Liver (tissue), 8 donors: ENCODE measurements at regions not wholly inside any gene's neighbourhood (a gene's known extent, or its start where the extent isn't known, plus 50 kb on each side); places are given as distances from the start of the nearest gene placed in this dataset.

Source experiments
- DNase-seq: peaks from one replicate; pipeline ENCODE4 v3.0.0-alpha.2; 2017; ENCODE audit warnings: low spot score
- H3K27ac ChIP-seq, 2 donors: one replicate each; pipeline ENCODE4 v1.7.0; 2013; ENCODE audit warnings: inconsistent platforms in 2 of 2, low read length in 2 of 2, control low read depth in 1 of 2, low read depth in 1 of 2, mild to moderate bottlenecking in 1 of 2
- H3K27me3 ChIP-seq, 4 donors: one replicate each; pipeline versions ENCODE4 v1.6.1 to v1.7.0; 2013; ENCODE audit warnings: low read length in 3 of 4, inconsistent platforms in 1 of 4, mild to moderate bottlenecking in 1 of 4, moderate library complexity in 1 of 4; ENCODE audit not compliant: control insufficient read depth in 4 of 4, insufficient read depth in 4 of 4
- H3K36me3 ChIP-seq, 4 donors: one replicate each; pipeline versions ENCODE4 v1.6.1 to v1.7.0; 2013; ENCODE audit warnings: low read length in 3 of 4, mild to moderate bottlenecking in 3 of 4, low read depth in 1 of 4, moderate library complexity in 1 of 4; ENCODE audit not compliant: control insufficient read depth in 4 of 4, insufficient read depth in 3 of 4
- H3K4me1 ChIP-seq, 4 donors: one replicate each; pipeline versions ENCODE4 v1.6.1 to v1.7.0; 2013; ENCODE audit warnings: low read length in 3 of 4, mild to moderate bottlenecking in 3 of 4, moderate library complexity in 1 of 4; ENCODE audit not compliant: control insufficient read depth in 4 of 4, insufficient read depth in 4 of 4
- H3K4me3 ChIP-seq, 3 donors: one replicate each; pipeline versions ENCODE4 v1.6.1 to v1.7.0; 2013; ENCODE audit warnings: low read length in 3 of 3, control low read depth in 1 of 3, low read depth in 1 of 3, mild to moderate bottlenecking in 1 of 3
- H3K9ac ChIP-seq, 2 donors: one replicate each; pipeline ENCODE4 v1.7.0; 2013; ENCODE audit warnings: low read length in 2 of 2, mild to moderate bottlenecking in 2 of 2, moderate library complexity in 2 of 2, control low read depth in 1 of 2, low read depth in 1 of 2
- H3K9me3 ChIP-seq, 4 donors: one replicate each; pipeline versions ENCODE4 v1.6.1 to v1.7.0; 2013; ENCODE audit warnings: low read length in 3 of 4; ENCODE audit not compliant: control insufficient read depth in 4 of 4
- CTCF ChIP-seq: fragments of 150-350 bp; IDR thresholded peaks from 2 replicates; pipeline ENCODE4 v1.5.1; 2017; ENCODE audit warnings: improper control_type of control experiment, low read depth, low read length; ENCODE audit not compliant: missing input control
- EGR1 ChIP-seq, 2 donors: IDR thresholded peaks; 2 replicates each; pipeline ENCODE4 v1.6.1; 2016 to 2018; ENCODE audit warnings: antibody characterized with exemption in 2 of 2, low read depth in 2 of 2
- FOXA1 ChIP-seq: IDR thresholded peaks from 2 replicates; pipeline ENCODE4 v1.6.1; 2016; ENCODE audit warnings: antibody characterized with exemption
- FOXA2 ChIP-seq: IDR thresholded peaks from 2 replicates; pipeline ENCODE4 v1.6.1; 2016; ENCODE audit warnings: antibody characterized with exemption
- GABPA ChIP-seq, 2 donors: IDR thresholded peaks in 1 of 2; conservative IDR thresholded peaks in 1 of 2; 2 replicates each; pipeline ENCODE4 v1.6.1; 2016; ENCODE audit warnings: antibody characterized with exemption in 2 of 2, mild to moderate bottlenecking in 1 of 2, moderate library complexity in 1 of 2
- HNF4A ChIP-seq, 2 donors: conservative IDR thresholded peaks; 2 replicates each; pipeline ENCODE4 v1.6.1; 2016; ENCODE audit warnings: antibody characterized with exemption in 2 of 2, mild to moderate bottlenecking in 2 of 2
- HNF4G ChIP-seq: IDR thresholded peaks from 2 replicates; pipeline ENCODE4 v1.6.1; 2016; ENCODE audit warnings: antibody characterized with exemption
- JUND ChIP-seq, 2 donors: IDR thresholded peaks; 2 replicates each; pipeline ENCODE4 v1.6.1; 2016; ENCODE audit warnings: antibody characterized with exemption in 2 of 2
- NR2F2 ChIP-seq: IDR thresholded peaks from 2 replicates; pipeline ENCODE4 v1.6.1; 2016; ENCODE audit warnings: antibody characterized with exemption
- RAD21 ChIP-seq, 2 donors: IDR thresholded peaks; 2 replicates each; pipeline ENCODE4 v1.6.1; 2016; ENCODE audit warnings: antibody characterized with exemption in 2 of 2, mild to moderate bottlenecking in 2 of 2
- RXRA ChIP-seq, 2 donors: IDR thresholded peaks; 2 replicates each; pipeline ENCODE4 v1.6.1; 2017 to 2018; ENCODE audit warnings: antibody characterized with exemption in 2 of 2, mild to moderate bottlenecking in 1 of 2
- SP1 ChIP-seq: IDR thresholded peaks from 2 replicates; pipeline ENCODE4 v1.6.1; 2018; ENCODE audit warnings: antibody characterized with exemption, mild to moderate bottlenecking
- YY1 ChIP-seq: IDR thresholded peaks from 2 replicates; pipeline ENCODE4 v1.6.1; 2016; ENCODE audit warnings: antibody characterized with exemption, mild to moderate bottlenecking
- ZBTB33 ChIP-seq: IDR thresholded peaks from 2 replicates; pipeline ENCODE4 v1.6.1; 2016; ENCODE audit warnings: antibody characterized with exemption
- WGBS: extraction: QIAGEN DNeasy Blood & Tissue Kit; methylation state at CpG from one replicate; pipeline ENCODE4 v1.1.7; 2013; 5-methylcytosine and 5-hydroxymethylcytosine counted together
- TF ChIP-seq, protein P1 (sequence below): IDR thresholded peaks from 2 replicates; pipeline ENCODE4 v1.6.1; 2016; ENCODE audit warnings: antibody characterized with exemption, mild to moderate bottlenecking
- TF ChIP-seq, protein P2 (sequence below): IDR thresholded peaks from 2 replicates; pipeline ENCODE4 v1.6.1; 2016; ENCODE audit warnings: antibody characterized with exemption
- TF ChIP-seq, protein P3 (sequence below): IDR thresholded peaks from 2 replicates; pipeline ENCODE4 v1.6.1; 2016; ENCODE audit warnings: antibody characterized with exemption
- donor health status: healthy.
- donor health status: healthy.
- donor health status: healthy.
- donor health status: healthy.
- donor health status: healthy.

DNA sequence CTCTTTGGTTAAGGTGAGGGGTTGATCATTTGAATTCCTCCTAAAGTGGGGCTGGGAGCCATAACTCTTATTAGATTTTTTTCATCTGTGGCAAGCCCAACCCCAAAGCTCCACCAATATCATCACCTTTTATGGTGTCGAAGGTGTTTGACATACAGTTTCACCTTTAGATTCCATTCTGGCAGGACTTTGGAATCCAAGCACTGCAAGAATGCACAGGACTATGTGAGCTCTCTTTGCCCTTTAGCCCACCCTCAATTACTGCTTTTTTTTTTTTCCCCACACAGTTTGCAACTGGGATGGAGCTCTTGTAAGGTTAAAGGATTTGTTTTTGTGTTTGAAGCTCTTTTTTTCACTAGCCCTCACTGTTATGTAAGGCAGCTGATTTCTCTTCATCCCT lies 154.0 kb upstream of the KCNJ16 start:
- H3K9me3 ChIP-seq, result no peaks in the 10 kb centered on the region
- DNase-seq, result no peak
- no peak for TF ChIP-seq FOXA2
- TF ChIP-seq, protein P1, sequence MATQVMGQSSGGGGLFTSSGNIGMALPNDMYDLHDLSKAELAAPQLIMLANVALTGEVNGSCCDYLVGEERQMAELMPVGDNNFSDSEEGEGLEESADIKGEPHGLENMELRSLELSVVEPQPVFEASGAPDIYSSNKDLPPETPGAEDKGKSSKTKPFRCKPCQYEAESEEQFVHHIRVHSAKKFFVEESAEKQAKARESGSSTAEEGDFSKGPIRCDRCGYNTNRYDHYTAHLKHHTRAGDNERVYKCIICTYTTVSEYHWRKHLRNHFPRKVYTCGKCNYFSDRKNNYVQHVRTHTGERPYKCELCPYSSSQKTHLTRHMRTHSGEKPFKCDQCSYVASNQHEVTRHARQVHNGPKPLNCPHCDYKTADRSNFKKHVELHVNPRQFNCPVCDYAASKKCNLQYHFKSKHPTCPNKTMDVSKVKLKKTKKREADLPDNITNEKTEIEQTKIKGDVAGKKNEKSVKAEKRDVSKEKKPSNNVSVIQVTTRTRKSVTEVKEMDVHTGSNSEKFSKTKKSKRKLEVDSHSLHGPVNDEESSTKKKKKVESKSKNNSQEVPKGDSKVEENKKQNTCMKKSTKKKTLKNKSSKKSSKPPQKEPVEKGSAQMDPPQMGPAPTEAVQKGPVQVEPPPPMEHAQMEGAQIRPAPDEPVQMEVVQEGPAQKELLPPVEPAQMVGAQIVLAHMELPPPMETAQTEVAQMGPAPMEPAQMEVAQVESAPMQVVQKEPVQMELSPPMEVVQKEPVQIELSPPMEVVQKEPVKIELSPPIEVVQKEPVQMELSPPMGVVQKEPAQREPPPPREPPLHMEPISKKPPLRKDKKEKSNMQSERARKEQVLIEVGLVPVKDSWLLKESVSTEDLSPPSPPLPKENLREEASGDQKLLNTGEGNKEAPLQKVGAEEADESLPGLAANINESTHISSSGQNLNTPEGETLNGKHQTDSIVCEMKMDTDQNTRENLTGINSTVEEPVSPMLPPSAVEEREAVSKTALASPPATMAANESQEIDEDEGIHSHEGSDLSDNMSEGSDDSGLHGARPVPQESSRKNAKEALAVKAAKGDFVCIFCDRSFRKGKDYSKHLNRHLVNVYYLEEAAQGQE, result no peak
- no peak for TF ChIP-seq RXRA (IDR thresholded peaks at IDR 0.05)
- TF ChIP-seq HNF4G, result no peak
- TF ChIP-seq, protein P2, sequence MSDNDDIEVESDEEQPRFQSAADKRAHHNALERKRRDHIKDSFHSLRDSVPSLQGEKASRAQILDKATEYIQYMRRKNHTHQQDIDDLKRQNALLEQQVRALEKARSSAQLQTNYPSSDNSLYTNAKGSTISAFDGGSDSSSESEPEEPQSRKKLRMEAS, result no peak
- no peak for TF ChIP-seq HNF4A (conservative IDR thresholded peaks at IDR 0.05)
- TF ChIP-seq ZBTB33, result no peak
- no peak for TF ChIP-seq GABPA (IDR thresholded peaks at IDR 0.05 in 1 of 2, conservative IDR thresholded peaks at IDR 0.05 in 1 of 2)
- TF ChIP-seq, protein P3, sequence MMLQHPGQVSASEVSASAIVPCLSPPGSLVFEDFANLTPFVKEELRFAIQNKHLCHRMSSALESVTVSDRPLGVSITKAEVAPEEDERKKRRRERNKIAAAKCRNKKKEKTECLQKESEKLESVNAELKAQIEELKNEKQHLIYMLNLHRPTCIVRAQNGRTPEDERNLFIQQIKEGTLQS, result no peak
- TF ChIP-seq CTCF, result no peak
- no peak for TF ChIP-seq RAD21 (IDR thresholded peaks at IDR 0.05)
- no peak for TF ChIP-seq NR2F2
- no peak overlapping the region for H3K4me3 ChIP-seq
- WGBS, result 30% methylated on average over 1 of the region's 1 CpG
- no peak overlapping the region for H3K9ac ChIP-seq
- H3K4me1 ChIP-seq, result no peaks in the 10 kb centered on the region
- H3K27ac ChIP-seq, result no peak overlapping the region
- H3K27me3 ChIP-seq, result no peaks in the 10 kb centered on the region
- H3K36me3 ChIP-seq, result no peaks in the 10 kb centered on the region

GRCh38 chr17:69928611-69929010 lies 146.4 kb upstream of the KCNJ16 start:
- H3K36me3 ChIP-seq, result no peaks in the 10 kb centered on the region
- 68% methylated on average over 4 of the region's 4 CpGs for WGBS
- H3K27me3 ChIP-seq, result no peaks in the 10 kb centered on the region
- H3K9me3 ChIP-seq, result no peaks in the 10 kb centered on the region
- DNase-seq, result no peak
- H3K9ac ChIP-seq, result no peak overlapping the region
- H3K27ac ChIP-seq, result no peak overlapping the region
- no peaks in the 10 kb centered on the region for H3K4me1 ChIP-seq
- no peak overlapping the region for H3K4me3 ChIP-seq
- TF ChIP-seq JUND (IDR thresholded peaks at IDR 0.05), result no peak
- TF ChIP-seq SP1, result no peak
- TF ChIP-seq FOXA1, result no peak
- no peak for TF ChIP-seq FOXA2
- no peak for TF ChIP-seq CTCF
- no peak for TF ChIP-seq EGR1 (IDR thresholded peaks at IDR 0.05; ENCODE audit: low read depth in 2 of 2)
- TF ChIP-seq YY1, result no peak
- no peak for TF ChIP-seq GABPA (IDR thresholded peaks at IDR 0.05 in 1 of 2, conservative IDR thresholded peaks at IDR 0.05 in 1 of 2)
- TF ChIP-seq, protein P1, result no peak
- TF ChIP-seq RAD21 (IDR thresholded peaks at IDR 0.05), result no peak
- TF ChIP-seq HNF4A (conservative IDR thresholded peaks at IDR 0.05), result no peak
- no peak for TF ChIP-seq RXRA (IDR thresholded peaks at IDR 0.05)
- no peak for TF ChIP-seq NR2F2
